ENCODE measurements at regions not wholly inside any gene's neighbourhood (a gene's known extent, or its start where the extent isn't known, plus 50 kb on each side); places are given as distances from the start of the nearest gene placed in this dataset.

- Histone ChIP-seq H3K4me3 (no peak overlapping the region), H3K27me3 (no peaks in the 10 kb centered on the region), H3K36me3 (no peaks in the 10 kb centered on the region), H3K27ac (peak overlapping the region; percentile 43 to 60 (median 58)), H3K4me1 (peaks cover 0 to 16% (median 0%) of the 10 kb centered on the region in 4 donors), H3K9me3 (no peaks in the 10 kb centered on the region)
- in situ Hi-C loops (cut with MboI; ENCODE audit: low pct_ligation_motif_present in 1 of 4, low pct_unique_long_range_greater_than_20kb in 1 of 4, low sequenced_read_pairs in 3 of 4) (no loop called here), intact Hi-C loops (cut with DNase I; ENCODE audit: low total_unique reads) (no loop called here)
- peak; percentile 31 for DNase-seq
- TF ChIP-seq, protein P1, sequence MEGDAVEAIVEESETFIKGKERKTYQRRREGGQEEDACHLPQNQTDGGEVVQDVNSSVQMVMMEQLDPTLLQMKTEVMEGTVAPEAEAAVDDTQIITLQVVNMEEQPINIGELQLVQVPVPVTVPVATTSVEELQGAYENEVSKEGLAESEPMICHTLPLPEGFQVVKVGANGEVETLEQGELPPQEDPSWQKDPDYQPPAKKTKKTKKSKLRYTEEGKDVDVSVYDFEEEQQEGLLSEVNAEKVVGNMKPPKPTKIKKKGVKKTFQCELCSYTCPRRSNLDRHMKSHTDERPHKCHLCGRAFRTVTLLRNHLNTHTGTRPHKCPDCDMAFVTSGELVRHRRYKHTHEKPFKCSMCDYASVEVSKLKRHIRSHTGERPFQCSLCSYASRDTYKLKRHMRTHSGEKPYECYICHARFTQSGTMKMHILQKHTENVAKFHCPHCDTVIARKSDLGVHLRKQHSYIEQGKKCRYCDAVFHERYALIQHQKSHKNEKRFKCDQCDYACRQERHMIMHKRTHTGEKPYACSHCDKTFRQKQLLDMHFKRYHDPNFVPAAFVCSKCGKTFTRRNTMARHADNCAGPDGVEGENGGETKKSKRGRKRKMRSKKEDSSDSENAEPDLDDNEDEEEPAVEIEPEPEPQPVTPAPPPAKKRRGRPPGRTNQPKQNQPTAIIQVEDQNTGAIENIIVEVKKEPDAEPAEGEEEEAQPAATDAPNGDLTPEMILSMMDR (IDR thresholded peaks at IDR 0.05), result no peak
- no peak for TF ChIP-seq POLR2A (IDR thresholded peaks at IDR 0.05)
- TF ChIP-seq EP300 (IDR thresholded peaks at IDR 0.05; ENCODE audit: low read depth), result no peak
- TF ChIP-seq POLR2AphosphoS5 (IDR thresholded peaks at IDR 0.05), result peak in 2 of 3 donors; percentile 23 to 68
- WGBS, 2 donors (ENCODE audit: low coverage in 1 of 2), result 55 to 61% methylated on average over 1 of the region's 1 CpG
These were observed 78.4 kb upstream of the DAB2 start for GRCh38 chr5:39503155-39503554.

DNA sequence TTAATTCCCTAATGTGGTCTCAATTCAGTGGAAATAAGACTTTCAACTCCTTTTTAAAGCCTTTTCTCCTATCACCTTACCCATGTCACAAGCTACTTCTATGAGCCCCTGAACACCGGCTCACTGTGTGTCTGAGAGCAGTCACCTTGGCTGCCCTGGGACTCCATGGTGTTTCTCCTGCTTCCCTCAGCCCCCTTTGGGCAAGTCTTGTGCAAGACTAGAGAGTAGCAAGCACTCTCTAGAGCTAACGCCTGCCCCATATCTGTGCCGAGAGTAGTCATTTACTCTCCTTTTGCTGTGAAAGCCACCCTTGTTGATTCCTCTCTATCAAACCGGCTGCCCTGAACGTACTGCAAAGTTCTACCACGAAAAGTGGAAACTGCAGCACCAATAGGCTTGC lies 77.9 kb upstream of the DAB2 start:
- no peak for TF ChIP-seq POLR2A (IDR thresholded peaks at IDR 0.05)
- no peak for TF ChIP-seq POLR2AphosphoS5 (IDR thresholded peaks at IDR 0.05)
- TF ChIP-seq EP300 (IDR thresholded peaks at IDR 0.05; ENCODE audit: low read depth), result no peak
- TF ChIP-seq, protein P1 (IDR thresholded peaks at IDR 0.05), result no peak
- Histone ChIP-seq H3K27me3 (no peaks in the 10 kb centered on the region), H3K9me3 (no peaks in the 10 kb centered on the region), H3K4me3 (no peak overlapping the region), H3K27ac (peak overlapping the region; percentile 43 to 60 (median 58)), H3K36me3 (no peaks in the 10 kb centered on the region), H3K4me1 (peaks cover 0 to 16% (median 0%) of the 10 kb centered on the region in 4 donors)
- in situ Hi-C loops (cut with MboI; ENCODE audit: low pct_ligation_motif_present in 1 of 4, low pct_unique_long_range_greater_than_20kb in 1 of 4, low sequenced_read_pairs in 3 of 4) (no loop called here), intact Hi-C loops (cut with DNase I; ENCODE audit: low total_unique reads) (no loop called here)
- 89 to 100% methylated on average over 1 to 6 of the region's 6 CpGs for WGBS, 2 donors (ENCODE audit: low coverage in 1 of 2)
- DNase-seq, result no peak

- H3K27ac ChIP-seq, result peak overlapping the region; percentile 43 to 60 (median 58)
- no peaks in the 10 kb centered on the region for H3K36me3 ChIP-seq
- H3K4me1 ChIP-seq, result peaks cover 0 to 16% (median 0%) of the 10 kb centered on the region in 4 donors
- H3K9me3 ChIP-seq, result no peaks in the 10 kb centered on the region
- DNase-seq, result no peak
- no peak overlapping the region for H3K4me3 ChIP-seq
- TF ChIP-seq, protein P1 (IDR thresholded peaks at IDR 0.05), result no peak
- TF ChIP-seq POLR2AphosphoS5 (IDR thresholded peaks at IDR 0.05) (no peak), POLR2A (IDR thresholded peaks at IDR 0.05) (no peak), EP300 (IDR thresholded peaks at IDR 0.05; ENCODE audit: low read depth) (no peak)
- H3K27me3 ChIP-seq, result no peaks in the 10 kb centered on the region
- in situ Hi-C loops (cut with MboI; ENCODE audit: low pct_ligation_motif_present in 1 of 4, low pct_unique_long_range_greater_than_20kb in 1 of 4, low sequenced_read_pairs in 3 of 4), result no loop called here
- WGBS, 2 donors (ENCODE audit: low coverage in 1 of 2), result 75% methylated on average over 1 to 5 of the region's 5 CpGs
- intact Hi-C loops (cut with DNase I; ENCODE audit: low total_unique reads), result no loop called here
These were observed 76.6 kb upstream of the DAB2 start for GRCh38 chr5:39501397-39501796.

DNA sequence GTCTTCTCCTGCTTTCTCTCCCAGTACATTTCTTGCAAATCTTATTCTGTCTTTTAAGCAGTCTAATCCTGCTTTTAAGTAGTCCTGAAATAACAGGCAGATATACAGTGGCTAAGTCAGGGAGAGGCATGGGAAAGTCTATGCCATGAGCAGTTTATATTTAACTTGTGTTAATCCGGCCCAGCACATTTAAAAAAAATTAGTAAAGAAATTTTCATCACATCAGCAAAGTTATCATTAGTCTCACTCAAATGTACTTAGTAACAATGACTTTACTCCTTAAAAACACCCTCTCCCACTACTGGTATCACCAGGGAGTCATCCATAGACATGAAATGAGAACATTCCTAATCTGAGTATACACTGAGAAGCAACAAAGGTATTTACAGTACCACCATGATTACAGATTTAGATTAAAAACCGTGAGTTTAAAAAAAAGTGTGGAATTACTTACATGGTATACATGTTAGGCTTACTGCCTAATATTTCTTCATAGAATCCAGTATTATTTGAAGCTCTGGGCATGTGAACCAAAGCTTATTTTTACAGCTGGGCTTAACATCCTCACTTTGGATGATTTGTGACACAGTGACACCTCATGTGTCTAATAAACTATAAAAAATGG lies 75.9 kb upstream of the DAB2 start:
- intact Hi-C loops (cut with DNase I; ENCODE audit: low total_unique reads), result no loop called here
- TF ChIP-seq POLR2A (IDR thresholded peaks at IDR 0.05), result no peak
- TF ChIP-seq, protein P1 (IDR thresholded peaks at IDR 0.05), result no peak
- no peak for TF ChIP-seq POLR2AphosphoS5 (IDR thresholded peaks at IDR 0.05)
- TF ChIP-seq EP300 (IDR thresholded peaks at IDR 0.05; ENCODE audit: low read depth), result no peak
- Histone ChIP-seq H3K9me3 (no peaks in the 10 kb centered on the region), H3K27me3 (no peaks in the 10 kb centered on the region), H3K27ac (peak overlapping the region in 2 of 4 donors; percentile 10 to 55), H3K36me3 (no peaks in the 10 kb centered on the region), H3K4me3 (no peak overlapping the region), H3K4me1 (peaks cover 0 to 16% (median 0%) of the 10 kb centered on the region in 4 donors)
- in situ Hi-C loops (cut with MboI; ENCODE audit: low pct_ligation_motif_present in 1 of 4, low pct_unique_long_range_greater_than_20kb in 1 of 4, low sequenced_read_pairs in 3 of 4), result no loop called here
- DNase-seq, result no peak
- 50 to 77% methylated on average over 2 of the region's 2 CpGs for WGBS, 2 donors (ENCODE audit: low coverage in 1 of 2)

Measured in transverse colon (tissue), 4 donors.